Islet of Langerhans (tissue), 1 donor: ENCODE measurements at regions not wholly inside any gene's neighbourhood (a gene's known extent, or its start where the extent isn't known, plus 50 kb on each side); places are given as distances from the start of the nearest gene placed in this dataset.
"Not testable (repeated sequence)": the region's sequence is repeated elsewhere in the genome, so short reads cannot be mapped to it uniquely, and the experiment has no call there.

ENCODE experiments used
- FAIRE-seq: peaks from one replicate; lab custom pipeline; 2011; peaks lifted over from hg19 to GRCh38; lab: Jason Lieb, UNC

DNA sequence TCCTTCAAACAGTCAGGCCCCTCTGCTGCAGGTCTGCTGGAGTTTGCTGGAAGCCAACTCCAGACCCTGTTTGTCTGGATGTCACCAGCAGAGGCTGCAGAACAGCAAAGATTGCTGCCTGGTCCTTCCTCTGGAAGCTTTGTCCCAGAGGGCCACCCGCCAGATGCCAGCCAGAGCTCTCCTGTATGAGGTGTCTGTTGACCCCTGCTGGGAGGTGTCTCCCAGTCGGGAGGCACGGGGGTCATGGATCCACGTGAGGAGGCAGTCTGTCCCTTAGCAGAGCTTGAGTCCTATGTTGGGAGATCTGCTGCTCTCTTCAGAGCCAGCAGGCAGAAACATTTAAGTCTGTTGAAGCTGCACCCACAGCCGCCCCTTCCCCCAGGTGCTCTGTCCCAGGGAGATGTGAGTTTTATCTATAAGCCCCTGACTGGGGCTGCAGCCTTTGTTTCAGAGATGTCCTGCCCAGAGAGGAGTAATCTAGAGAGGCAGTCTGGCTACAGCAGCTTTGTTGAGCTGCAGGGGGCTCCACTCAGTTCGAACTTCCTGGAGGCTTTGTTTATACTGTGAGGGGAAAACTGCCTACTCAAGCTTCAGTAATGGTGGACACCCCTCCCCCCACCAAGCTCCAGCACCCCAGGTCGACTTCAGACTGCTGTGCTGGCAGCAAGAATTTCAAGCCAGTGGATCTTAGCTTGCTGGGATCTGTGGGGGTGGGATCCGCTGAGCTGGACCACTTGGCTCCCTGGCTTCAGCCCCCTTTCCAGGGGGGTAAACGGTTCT is 72.1 kb downstream of the OGFRL1 start:
- not testable (repeated sequence) for FAIRE-seq

GRCh38 chr6:71364889-71365542 is 76.4 kb downstream of the OGFRL1 start:
- FAIRE-seq, result no peak

DNA sequence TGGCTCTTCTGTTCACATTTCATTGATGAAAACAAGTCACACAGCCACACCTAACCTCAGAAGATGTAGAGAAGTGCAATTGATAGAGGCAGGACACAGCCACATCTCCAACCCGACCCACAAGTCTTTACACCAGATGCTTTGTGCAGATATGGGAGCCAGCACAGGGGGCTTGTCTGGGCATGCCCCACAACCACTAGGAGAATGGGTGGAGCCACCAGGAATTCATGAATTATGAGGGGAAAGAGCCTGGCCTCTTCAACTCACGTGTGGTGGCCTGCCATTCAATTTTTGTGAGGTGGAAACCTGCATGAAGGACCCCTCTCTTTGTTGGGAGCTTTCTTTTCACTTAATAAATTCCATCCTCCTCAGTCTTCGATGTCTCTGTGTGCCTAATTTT is 79.1 kb downstream of the OGFRL1 start:
- no peak for FAIRE-seq

GRCh38 chr6:71368284-71368683 is 79.7 kb downstream of the OGFRL1 start:
- FAIRE-seq, result no peak

GRCh38 chr6:71371559-71371958 is 82.9 kb downstream of the OGFRL1 start:
- no peak for FAIRE-seq

DNA sequence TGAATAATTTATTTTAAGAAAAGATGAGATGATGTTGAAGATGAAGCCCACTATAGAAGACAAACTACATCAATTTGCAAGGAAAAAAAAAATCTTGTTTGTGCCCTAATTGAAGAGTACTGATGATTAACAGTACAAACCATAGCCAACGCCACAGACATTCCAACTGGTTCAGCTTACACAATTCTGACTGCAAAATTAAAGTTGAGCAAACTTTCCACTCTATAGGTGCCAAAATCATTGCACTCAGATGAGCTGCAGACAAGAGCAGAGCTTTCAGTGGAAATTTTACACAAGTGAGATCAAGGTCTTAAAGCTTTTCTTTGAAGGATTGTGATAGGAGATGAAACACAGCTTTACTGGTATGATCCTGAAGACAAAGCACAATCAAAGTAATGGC is 85.3 kb downstream of the OGFRL1 start:
- no peak for FAIRE-seq

GRCh38 chr6:71375676-71376075 is 87.1 kb downstream of the OGFRL1 start:
- FAIRE-seq, result peak; percentile 92

DNA sequence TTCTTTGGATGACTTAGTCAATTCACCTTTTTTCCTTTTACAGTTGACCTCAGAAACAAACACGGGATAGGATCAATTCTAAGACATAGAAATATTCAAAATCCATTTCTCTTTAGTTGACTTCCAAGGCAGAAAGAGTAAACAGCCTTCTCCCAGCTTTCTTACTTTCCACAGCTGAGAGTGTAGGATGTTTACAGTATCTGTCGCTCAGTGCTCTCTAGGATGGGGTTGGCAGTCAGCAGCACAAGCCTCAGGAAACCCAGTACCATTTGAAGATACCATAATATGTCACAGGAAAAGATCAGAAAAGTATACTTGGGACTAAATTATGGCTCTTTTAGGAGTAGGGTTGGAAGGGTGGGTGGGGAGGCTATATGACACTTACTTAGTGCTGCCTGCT is 88.2 kb downstream of the OGFRL1 start:
- no peak for FAIRE-seq

GRCh38 chr6:71383476-71383875 is 94.9 kb downstream of the OGFRL1 start:
- no peak for FAIRE-seq

DNA sequence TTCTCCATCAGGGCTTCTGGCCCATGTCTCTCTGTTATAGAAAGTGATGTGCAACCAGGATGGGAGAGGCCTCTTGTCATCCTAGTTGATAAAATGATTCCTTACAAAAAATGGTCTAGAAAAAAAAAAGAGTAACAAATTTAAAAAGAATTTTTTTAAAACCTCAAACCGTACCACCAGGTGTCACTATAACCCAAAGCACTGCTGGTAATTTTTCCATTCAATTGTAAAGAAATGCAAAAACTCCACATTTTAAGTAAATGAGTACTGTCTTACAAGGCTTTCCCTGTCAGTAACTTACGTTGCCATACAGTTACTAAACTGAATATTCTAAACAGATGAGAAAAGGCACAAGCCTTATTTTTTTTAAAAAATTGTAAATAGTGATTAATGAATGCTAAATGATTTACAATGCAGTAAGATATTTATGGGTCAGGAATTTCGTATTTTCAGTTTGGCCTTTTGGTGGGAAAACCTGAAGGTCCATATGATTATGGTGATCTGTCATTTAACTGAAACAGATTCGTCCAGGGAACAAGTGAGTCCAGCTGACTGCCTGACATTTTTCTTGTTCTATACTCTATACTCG is 95.4 kb downstream of the OGFRL1 start:
- FAIRE-seq, result peak; percentile 100

GRCh38 chr6:71385111-71385822 is 96.7 kb downstream of the OGFRL1 start:
- no peak for FAIRE-seq

DNA sequence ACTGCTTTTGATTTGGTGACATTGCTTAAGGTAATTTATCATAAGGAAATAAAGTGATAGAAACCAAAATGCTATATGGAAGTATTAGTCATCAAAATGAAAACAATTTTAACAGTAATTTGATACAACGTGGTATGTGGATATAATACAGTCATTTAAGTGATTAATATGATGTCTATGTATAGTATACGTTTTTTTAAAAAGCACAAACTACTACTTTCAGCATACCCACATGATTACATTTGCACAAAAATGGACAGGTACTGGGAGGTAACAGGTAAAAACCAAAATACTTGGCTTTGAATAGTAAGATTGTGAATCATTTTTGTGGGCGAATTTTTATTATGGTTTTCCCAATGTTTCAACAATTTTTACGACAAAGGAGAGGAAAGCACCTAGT is 97.6 kb downstream of the OGFRL1 start:
- FAIRE-seq, result no peak

- FAIRE-seq, result peak; percentile 33
Observed at GRCh38 chr6:71387179-71387578, 98.6 kb downstream of the OGFRL1 start.

DNA sequence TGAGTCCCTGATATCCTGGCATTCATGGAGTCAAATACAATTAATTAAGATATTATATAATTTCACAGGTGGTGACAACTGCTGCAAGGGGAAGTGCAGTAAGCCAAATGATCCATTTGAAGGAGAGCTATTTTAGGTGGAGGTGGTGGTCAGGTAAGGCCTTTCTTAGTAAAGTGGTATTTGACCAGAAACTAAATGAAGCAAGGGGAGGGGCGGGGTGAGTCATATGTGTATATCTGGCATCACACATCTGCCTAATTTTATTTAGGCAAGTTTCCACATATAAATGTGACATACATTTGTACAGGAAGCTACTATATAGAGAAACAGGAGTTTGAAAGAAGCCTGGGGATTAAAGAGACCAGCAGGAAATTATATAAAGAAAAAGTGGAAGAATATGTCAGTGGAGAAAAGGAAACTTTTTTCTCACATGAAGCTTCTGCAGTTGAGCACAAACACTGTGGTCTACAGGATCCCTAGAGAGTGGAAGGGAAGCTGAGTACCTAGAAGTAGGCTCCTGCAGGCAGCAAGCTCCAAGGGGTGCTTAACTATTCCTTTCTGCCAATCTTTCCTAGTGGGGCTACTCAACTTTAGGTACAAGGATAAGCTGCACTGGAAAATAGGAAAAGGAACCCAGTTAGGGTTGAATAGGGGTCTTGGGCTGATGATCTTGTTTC is 99.6 kb downstream of the OGFRL1 start:
- no peak for FAIRE-seq

DNA sequence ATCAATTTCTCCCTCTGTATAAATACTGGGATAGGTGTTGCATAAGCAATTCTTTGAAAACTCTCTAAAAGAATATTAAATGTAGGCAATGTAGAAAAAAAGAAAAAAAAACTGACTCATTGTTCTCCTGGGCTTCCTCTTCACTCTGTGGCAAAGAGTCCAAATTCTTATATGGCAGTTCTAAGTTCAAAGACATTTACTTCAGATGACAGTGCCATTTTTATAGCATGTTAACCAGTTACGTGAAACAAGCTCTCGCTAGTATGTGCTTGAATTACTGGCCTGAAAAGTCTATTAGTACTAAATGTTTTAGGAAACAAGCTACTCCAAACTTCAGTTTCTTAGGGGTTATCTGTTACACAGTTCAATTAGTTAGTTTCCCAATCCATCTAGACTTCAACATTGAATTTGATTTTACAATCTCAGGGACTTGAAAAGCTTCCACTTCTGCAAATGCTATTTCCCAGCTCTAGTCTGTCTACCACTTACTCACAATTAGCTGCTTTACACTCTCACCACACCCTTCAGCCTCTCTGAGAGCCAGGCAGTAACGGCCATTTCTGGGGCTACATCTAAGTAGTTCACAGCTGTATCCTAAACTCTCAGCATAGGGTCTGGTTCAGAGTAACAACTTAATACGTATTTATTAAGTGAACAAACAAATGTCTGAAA is 100.4 kb downstream of the OGFRL1 start:
- FAIRE-seq, result no peak

DNA sequence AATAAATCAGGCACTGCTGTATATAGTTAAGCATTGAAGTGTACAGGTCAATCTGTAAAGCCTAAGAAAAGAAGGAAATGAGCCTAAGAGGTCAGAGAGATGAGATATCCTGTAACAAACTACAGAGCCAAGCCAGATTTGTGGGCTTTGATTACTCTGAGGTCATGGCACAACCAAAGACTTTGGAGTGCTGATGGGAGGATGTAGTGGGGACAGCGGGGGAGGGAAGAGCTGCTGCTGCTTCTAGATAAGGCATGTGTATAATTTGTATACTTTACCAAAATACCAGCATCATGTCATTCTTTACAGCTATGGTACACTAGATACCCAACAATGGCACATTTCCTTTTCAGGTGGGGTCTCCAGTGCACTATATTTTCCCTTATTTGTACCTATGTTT is 102.5 kb downstream of the OGFRL1 start:
- FAIRE-seq, result no peak

GRCh38 chr6:71392276-71392675 is 103.7 kb downstream of the OGFRL1 start:
- no peak for FAIRE-seq

- FAIRE-seq, result no peak
Observed at GRCh38 chr6:71393471-71393870, 104.9 kb downstream of the OGFRL1 start.

- peak; percentile 36 for FAIRE-seq
Observed at GRCh38 chr6:71393981-71394432, 105.4 kb downstream of the OGFRL1 start.

- FAIRE-seq, result no peak
Observed at GRCh38 chr6:71394926-71395325, 106.3 kb downstream of the OGFRL1 start.

DNA sequence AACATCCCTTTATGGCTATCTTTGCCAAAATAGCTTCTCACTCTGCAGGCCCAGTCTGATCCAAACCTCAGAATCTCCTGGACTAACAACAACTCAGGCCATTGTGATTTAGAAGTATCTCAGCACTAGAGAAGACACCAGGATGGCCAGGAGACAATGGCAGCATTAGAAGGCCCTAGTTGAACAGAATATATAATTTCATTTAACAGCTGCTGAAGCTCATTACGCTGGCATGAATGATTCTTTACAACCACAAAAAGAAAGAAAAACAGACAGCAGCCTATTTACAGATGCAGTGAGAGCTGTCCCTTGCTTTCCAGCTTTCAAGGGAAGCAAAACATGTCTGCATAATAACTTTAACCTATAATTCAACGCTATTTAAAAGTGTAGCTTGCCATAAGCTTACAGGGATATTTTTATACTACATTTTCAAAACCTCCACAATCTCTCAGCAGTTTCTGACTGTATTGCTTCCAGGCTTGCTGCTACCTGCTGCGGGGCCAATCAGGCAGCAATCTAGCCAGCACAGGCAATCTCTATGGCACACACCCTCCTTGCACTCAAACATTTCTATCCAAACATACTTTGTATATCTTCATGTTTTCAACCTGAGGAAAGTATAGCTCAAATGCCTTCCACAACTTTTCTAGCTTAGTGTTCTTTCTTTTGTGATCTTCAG is 107.3 kb downstream of the OGFRL1 start:
- no peak for FAIRE-seq
